NCI-H1092 (cell line): ENCODE measurements at regions not wholly inside any gene's neighbourhood (a gene's known extent, or its start where the extent isn't known, plus 50 kb on each side); places are given as distances from the start of the nearest gene placed in this dataset.

ENCODE experiments used
- DNase-seq: peaks from one replicate; lab custom pipeline; 2025; lab: John Stamatoyannopoulos, UW

DNA sequence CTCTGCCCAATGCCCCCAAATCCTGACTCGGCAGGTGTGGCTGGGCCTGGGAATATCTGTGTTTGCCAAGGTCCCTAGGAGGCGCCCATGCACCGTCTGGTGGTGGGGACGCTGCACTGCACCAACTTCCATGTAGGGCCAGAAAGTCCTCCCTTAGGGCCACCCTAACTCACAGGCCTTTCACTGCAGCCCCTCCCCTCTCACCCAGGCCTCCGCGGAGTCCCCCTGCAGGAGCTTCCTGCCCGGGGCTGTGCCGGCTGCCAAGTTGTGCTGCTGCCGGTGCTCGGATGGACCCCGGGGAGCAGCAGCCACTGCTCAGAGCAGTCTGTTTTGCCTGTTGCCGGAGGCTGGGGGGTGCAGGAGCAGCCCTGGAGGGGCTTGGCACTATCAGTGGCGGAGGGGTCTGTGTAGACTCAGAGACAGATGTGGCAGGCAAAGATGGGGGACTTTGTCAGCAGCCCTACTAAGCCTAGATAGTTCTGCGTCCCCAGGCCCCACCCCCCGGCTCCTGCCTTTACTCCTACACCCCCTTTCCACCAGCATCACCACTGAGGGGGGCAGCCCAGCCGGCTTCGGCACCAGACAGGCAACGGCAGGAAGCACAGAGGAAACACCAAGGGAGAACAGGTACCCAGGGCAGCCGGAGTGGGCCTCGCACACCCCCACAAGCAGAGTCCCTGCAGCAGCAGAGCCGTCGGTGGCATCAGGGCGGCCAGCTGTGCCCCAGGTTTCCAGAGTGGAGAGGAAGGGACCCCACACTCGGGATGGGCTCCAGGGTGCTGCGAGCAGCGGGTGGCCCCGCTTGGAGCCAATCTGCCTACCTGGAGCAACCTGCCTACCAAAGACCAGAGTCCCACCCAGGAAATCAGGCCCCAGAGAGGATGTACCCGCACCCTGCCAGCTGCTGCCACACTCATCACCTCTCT is 124.3 kb downstream of the TRIM29 start:
- DNase-seq = peak; percentile 63

DNA sequence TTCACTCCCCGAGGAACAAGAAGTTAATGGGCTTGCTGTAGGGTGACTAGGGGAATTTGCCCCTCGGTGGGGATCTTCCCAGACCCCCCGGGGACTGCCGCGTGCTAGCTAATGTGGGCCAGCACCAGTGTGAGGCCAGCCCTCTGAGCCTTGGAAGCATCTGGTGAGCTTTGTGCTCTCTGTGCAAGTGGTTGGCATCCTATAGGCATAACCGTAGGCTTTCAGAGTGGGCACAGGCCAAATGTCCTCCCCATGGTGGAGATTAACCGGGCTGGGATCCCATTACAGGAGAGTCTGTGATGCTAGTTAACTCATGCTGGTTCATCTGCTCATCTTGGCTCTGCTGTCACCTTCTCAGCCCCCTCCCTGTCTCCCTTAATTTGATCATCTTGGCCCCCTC is 125.7 kb downstream of the TRIM29 start:
- no peak for DNase-seq

DNA sequence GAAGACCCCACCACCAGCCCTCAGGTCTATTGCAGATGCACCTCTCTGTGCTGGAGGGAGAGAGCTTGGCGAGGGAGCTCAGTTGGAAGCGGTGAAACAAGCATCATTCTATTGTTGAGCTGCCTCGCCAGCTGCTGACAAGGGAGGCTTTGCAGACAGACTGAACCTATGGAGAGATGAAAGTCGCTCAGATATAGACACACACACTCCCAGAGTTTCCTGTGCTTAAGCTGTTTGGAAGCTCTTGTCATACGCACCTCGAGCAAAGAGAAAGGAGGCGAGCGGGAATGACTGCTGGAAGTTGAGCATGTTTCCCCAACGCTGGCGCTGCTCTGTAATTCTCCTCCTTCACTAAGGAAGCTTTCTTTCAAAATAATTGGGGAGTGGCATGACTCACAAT is 126.1 kb downstream of the TRIM29 start:
- no peak for DNase-seq

DNA sequence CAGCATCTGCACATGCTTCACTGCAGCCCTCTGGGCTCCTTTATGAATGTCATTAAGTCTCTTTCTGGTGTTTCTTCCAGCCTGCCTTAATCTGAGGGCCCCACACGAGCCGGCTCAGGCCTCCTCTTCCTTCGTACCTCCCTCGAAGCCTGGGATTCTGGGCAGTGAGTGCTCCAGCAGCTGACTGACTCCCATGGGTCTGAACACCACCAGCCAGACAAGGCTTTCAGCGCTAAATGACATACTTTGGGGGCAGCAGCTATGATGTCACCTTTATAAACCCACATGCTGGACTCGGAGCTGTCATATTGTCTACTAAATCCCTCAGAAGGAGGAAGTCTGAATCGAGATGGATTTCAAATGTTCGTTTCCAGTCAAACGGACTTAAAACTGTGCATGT is 127.1 kb downstream of the TRIM29 start:
- no peak for DNase-seq

DNA sequence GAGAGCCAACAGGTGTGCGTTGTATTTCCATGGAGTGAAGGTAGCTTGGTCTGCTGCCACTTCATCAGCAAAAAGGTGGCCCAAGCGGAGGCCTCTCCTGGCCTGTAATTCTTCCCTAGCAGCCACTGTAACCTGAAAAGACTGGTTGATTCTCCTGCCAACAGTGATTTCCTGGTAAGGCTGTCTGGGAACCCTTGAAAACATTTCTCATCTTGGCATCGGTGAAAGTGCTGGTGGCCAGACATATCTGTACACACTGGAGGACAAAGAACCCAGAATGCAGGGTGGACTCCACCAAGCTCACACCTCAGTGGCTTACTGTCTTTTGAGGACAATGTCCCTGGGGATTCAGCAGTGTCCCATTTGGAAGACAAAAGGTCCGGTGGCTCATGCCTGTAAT is 128.0 kb downstream of the TRIM29 start:
- no peak for DNase-seq

DNA sequence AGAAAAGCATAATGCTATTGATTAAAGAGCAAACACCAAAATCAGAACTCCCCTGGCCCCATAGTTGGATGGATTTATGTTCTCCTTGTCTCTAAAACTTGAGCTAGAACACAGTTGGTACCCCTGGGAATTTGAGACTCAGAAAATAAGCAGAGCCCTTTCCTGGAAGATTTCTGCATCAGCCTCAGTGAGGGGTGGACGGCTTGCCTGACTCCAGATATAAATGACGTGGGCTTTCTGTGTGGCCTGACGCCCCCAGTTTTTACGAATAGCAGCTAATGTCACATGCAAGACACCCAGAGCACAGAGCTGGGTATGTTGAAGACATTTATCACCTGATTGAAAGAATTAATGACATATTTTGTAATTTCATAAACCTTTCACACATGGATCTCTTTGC is 130.8 kb downstream of the TRIM29 start:
- no peak for DNase-seq

DNA sequence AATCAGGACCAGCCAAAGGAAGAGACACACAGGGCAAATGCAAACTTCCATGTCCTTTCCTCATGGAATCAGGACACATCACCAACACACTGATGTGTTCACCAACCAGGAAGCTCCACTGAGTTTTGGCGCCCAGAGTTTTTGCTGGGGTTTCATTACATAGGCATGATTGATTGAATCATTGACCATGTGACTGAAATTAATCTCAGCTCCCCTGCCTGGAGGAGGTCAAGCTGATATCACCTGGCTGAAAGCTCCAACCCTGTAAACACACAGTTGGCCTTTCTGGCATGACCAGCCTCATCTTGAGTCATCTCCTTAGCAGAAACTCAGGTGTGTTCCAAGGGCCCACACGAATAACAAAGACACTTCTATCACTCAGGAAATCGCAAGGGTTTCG is 133.2 kb downstream of the TRIM29 start:
- no peak for DNase-seq

DNA sequence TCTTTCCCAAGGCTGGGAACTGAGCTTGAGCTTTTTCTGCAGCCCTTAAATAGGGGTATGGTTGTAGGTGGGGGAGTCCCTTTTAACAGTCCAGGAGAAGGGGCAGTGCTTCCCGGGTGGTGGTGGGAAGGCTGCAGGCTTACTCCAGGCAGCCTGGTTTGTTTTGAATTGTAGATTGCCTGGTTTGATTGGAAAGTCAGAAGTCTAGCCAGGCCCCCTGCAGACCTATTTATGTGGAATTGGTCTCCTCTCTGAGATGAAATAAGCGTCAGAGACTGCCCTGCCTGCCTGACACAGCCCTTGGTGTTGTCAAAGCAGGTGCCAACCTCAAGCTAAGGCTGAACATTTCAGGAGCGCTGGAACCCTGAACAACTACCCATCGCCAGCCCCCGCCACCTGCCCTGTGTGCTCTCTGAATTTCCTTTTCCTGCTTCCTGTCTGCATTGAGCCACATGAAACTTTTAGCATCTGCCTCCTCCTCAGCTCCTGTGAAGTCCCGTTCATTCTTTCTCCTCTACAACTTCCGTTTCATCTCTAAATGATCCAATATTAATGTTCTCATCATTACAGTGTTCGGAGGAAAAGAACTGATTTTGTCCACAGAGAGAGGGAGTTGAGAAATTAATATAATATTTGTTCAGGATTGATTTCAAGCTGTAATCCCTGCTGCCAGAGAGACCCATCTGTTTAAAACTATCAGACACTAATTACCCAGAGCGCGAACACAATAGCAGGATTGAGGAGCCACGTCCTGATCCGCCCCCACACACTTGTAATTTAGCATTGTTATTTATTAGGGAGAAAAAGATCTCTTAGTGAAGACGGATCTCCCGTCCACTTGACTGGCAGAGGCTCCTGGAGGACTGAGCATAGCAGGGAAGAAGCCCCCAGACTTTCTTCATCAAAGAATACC is 136.5 kb downstream of the TRIM29 start:
- peak; percentile 50 for DNase-seq

DNA sequence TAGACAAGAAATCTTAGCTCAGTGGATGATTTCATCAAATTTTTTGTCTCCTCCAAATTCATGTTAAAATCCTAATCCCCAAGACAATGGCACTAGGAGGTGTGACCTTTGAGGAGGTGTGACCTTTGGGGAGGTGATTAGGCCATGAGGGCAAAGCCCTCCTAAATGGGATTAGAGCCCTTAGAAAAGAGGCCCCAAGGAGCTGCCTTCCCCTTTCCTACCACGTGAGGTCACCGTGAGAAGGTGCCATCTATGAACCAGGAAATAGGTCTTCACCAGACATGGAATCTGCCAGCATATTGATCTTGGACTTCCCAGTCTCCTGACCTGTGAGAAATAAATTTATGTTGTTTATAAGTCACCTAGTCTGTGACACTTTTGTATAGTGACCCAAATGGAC is 138.7 kb downstream of the TRIM29 start:
- no peak for DNase-seq

DNA sequence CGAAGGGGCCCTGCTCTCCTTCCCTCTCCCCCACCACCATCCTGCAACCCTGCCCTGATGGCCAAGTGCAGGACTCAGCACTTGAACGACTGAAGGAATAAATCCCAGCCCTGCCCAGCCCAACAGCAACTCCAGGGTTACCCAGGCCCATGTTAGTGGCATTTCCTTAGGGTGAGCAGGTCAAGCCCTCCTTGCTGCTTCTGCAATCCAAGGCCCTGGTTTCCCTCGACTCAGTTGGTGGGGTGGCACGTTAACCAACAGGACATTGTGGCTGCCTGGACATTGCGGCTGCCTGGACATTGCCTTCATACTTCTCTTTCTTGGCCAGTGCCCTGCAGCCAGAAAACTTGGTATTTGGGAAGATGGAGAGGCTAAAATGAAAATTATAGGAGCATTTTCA is 141.4 kb downstream of the TRIM29 start:
- DNase-seq = no peak

DNA sequence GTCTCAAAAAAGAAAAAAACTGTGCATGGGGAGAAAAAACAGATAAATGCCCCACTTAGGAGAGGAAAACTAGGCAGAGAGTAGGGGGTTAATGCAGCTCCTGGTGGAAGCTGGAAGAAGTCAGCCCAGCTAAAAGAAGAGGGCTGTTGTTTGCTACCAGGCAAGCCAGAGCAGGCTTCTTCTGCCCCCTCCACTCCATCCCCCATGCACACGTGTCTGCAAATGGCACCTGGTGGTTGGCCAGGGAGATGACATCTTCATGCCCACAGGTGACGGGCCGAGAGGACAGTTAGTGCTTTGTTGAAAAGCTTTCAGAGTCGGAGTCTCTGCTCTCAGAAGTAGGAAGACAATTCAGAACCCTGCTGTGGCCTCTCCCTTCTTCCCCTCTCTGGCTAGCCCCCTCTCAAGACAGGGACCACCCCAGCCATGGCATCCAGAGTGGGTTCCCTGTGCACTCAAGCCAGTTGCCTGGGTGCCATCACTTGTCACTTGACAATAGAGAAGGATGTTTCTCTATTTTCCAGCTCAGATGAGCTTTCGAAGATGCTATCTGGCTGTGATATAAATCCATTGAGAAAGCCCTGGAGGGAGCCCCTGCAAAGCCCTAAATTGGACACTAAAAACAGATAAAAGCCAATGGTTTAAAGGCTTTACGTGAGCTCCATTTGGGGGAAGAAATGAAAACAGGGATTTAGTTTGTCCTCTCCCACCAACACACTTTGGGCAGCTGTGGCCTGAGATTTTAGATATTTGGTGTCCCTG is 142.0 kb downstream of the TRIM29 start:
- no peak for DNase-seq

DNA sequence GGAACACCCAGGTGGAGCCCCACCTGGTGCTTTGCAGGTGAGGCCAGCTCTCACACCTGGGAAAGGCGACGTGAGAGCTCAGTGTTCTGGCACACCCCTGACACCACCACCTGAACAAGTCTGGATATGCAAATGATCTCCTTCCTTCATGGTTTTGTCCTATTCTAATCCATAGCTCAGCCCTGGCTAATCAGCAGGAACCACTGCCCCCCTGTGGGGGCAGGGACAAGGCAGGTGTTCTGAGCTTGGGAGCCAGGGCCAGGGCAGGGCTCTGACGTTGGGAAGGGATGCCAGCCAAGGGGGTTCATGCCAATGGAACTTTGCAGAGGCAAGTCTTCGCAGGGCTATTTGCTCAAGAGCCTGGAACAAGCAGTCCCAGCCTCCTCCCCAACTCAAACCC is 144.2 kb downstream of the TRIM29 start:
- no peak for DNase-seq

DNA sequence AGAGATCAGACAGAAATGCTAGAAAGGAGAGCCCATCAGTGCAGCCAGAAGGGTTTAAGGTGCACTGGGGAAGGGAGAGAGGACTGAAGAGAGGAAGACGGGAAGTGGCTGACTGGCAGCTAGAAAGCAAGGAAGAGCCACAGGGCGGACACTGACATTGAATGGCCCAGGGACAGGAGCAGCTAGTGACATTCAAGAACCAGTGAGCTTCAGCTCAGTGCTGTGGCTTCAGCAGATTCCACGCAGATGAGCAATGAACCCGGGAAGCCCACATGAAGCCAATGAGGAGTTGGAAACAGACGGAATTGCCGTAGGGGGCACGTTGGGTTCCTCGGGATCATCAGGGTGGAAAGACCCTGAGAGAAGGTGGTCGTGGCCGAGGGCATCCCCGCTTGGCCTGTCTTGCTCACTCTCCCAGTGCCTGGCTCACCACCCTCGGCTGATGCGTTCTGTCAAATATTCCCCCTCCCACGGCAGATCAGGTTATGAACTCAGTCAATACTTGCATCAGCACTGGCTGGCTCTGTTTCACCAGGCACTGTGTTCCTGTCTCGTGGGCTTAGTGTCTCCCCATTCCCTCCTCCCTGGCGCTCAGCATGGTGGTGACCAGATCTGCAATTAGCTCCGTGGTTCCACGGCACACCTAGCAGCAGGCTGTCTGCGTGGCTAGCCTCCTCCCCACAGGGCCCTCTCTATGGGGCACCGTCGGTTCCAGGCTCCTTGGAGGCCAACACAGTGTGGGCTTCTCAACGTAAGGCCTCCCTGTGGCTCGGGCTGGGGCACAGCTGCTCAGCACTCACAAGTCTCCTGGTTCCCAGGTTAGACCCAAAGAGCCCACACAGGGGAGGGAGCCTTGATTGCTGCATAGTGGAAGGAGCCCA is 145.5 kb downstream of the TRIM29 start:
- DNase-seq = no peak

DNA sequence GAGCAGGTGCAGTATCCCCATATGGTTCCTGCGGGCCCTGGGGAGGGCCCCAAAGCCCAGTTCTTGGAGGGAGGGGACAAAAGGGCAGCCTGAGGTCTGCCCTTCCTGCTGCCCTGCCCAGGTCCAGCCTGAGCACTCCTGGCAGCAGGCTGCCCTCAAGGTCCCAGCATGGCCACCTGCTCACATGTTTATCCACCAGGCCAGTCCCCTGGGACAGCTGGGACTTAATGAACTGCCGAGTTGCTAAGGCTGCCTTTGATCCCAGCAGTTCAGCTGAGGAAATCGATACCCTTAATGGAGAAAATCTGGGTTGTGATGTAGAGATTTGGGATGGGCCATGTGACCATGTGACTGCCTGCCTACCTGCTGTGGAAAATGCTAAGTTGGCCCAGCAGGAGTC is 146.2 kb downstream of the TRIM29 start:
- DNase-seq = peak; percentile 68

DNA sequence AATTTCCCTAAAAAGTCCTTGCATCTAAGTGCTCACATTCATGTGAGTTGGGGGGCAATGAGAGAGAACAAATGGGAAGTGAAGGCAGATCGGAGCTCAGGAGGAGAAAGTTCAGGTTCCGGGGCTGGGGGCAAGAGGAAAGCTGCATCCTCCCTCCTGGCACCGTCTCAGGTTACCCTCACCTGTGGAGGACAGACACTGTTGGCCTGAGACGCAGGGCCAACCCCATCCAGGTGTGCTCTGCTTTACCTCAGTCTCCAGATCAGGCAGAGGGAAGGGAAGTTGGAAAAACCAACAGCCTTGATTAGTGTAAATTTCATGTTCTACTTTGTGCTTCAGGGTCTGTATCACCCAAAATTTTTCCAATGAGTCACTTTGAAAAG is 146.9 kb downstream of the TRIM29 start:
- no peak for DNase-seq

DNA sequence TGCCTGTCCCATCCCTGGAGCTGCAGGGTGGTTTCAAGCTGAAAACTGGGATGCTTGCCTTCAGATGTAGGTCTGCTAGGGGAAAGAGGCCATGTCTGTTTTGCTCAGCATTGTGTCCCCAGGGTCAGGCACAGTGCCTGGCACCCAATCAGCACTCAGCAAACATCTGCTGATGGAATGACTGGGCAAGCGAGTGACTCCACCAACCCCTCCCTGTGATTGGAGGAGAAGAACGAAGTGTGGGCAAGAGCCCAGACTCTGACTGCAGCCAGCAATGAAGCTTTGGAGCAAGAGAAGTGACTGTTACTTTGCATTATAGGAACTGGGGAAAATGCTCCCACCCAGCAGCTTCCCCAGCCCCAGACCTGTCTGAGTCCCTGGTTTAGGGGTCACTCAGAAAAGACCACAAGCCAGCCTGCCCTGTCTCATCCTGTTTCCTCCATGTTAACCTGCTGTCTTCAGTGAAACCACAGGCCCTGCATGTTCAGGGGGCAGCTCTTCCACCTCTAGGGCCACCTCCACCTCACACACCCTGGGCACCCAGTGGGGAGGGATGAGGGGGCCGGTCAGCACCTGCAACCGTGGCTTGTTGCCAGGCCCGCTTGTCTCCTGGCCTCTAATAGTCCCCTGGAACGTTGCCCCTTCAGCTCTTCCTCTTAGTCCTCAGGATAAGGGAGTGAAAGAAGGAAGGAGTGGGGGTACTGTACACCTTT is 147.4 kb downstream of the TRIM29 start:
- no peak for DNase-seq

DNA sequence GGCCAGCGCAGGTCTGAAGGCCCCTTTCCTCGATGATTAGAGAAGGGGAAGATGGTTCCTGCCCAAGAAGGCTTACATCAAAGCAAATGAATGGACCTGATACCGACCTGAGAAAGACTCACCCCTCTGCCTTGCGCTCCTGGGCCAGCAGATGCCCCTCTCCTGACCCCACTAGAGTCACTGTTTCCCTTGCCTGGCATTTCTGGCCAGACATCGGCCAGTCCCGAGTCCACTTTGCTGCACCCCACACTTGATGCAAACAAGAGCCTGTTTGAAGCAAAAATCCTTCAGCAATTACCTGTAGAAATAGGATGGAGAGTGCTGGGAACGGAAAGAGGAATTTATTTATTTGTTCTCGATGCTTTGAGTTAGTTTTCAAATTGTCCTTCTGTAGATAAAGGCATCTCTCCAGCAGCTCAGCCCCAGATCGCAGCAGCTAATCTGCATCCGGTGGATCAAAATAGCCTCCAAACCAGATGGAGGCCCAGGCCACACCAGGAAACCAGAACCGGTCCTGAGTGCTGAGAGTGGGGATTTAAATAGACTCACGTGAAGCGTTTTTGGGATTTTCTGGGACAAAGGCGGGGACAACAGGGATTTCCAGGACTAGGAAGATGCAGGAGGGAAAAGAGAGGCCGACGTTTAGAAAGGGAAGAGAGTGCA is 148.6 kb downstream of the TRIM29 start:
- no peak for DNase-seq

DNA sequence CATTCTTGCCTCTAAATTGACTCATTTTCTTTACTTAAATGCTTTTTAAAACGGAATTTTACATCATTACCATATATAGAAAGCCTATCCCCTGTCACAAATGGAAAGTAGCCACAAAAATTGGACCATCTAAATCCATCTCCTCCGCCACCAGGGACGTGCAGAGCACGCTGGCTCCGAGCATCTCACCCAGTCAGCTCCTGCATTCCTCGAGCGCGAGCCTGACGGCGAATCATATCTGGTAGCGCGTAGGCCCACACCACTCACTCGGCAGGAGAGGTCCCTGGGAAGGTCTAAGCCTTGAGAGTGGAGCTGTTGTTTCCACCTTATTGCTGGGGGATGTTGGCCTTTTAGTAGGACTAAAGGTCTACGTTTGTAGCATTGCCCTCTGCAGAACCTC is 152.4 kb downstream of the TRIM29 start:
- no peak for DNase-seq

DNA sequence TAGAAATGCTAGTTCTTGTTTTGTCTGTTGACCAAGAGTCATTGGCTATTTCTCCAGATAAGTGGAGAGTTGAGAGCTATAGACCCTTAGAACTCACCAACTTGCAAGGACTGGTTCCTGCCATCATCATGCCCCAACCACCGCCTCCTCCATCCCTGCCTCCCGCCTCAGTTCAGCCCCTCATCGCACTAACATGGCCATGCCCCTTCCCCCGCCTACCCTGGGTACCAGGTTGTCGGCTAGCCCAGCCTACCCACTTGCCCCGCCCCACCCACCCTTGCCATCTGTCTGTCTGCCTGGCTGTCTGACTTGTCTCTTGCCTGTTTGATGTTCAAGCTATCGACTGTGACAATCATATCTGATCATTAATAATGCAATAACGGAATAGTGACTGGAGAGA is 154.1 kb downstream of the TRIM29 start:
- no peak for DNase-seq

DNA sequence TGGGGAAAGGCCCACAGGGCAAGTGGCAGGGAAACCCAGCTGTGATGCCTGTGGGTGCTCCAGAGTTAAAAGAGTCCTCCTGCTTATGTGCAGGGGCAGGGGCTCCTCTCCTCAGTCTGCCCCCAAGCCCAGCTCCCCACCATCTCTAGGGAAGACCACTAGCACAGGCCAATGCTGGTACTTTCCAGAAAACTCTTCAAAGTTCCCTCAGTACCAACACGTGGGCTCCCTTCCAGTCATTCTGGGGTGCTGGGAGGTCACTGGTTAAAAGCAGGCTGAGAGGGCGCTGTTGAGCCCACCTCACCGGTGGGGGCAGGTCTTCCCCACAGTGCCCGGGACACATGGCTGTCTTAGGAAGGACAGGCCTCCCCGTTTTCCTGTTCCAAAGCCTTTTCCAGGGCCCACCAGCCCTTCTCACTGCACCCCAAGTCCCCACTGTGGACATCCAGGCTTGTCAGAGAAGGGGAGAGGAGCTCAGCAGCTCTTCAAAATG is 154.6 kb downstream of the TRIM29 start:
- DNase-seq = no peak
